ENCODE measurements at regions not wholly inside any gene's neighbourhood (a gene's known extent, or its start where the extent isn't known, plus 50 kb on each side); places are given as distances from the start of the nearest gene placed in this dataset.

- Mint-ChIP-seq H3K27ac (no peak overlapping the region), H3K4me3 (no peak overlapping the region), H3K9me3 (peaks cover 0 to 22% (median 5%) of the 10 kb centered on the region in 11 donors), H3K36me3 (no peaks in the 10 kb centered on the region), H3K27me3 (no peaks in the 10 kb centered on the region), H3K4me1 (no peaks in the 10 kb centered on the region)
- ChIA-PET CTCF (no interaction called here), POLR2A (no interaction called here)
- intact Hi-C loops (cut with micrococcal nuclease) = no loop called here
- Histone ChIP-seq H3K4me3 (ENCODE audit: low read length) (no peak overlapping the region), H3K4me1 (ENCODE audit: control insufficient read depth in 2 of 2, insufficient read depth in 2 of 2, low read length in 2 of 2) (no peaks in the 10 kb centered on the region), H3K36me3 (ENCODE audit: control insufficient read depth in 2 of 3, insufficient read depth in 3 of 3, low read length in 3 of 3) (no peaks in the 10 kb centered on the region), H3K9me3 (ENCODE audit: control insufficient read depth in 2 of 3, low read length in 3 of 3) (no peaks in the 10 kb centered on the region), H3K27ac (ENCODE audit: low read depth, low read length) (no peak overlapping the region), H3K27me3 (ENCODE audit: control insufficient read depth in 2 of 2, insufficient read depth in 2 of 2, low read length in 2 of 2) (no peaks in the 10 kb centered on the region)
- ATAC-seq = no peak
- DNase-seq = no peak
These were observed 483.7 kb downstream of the ELAVL2 start for GRCh38 chr9:23342291-23342690.

GRCh38 chr9:23343226-23343625 is 482.8 kb downstream of the ELAVL2 start:
- DNase-seq (no peak), ATAC-seq (no peak)
- Mint-ChIP-seq H3K4me3 (no peak overlapping the region), H3K27ac (no peak overlapping the region), H3K4me1 (no peaks in the 10 kb centered on the region), H3K36me3 (no peaks in the 10 kb centered on the region), H3K27me3 (no peaks in the 10 kb centered on the region), H3K9me3 (peaks cover 0 to 20% (median 5%) of the 10 kb centered on the region in 11 donors)
- intact Hi-C loops (cut with micrococcal nuclease) = no loop called here
- H3K36me3 ChIP-seq (ENCODE audit: control insufficient read depth in 2 of 3, insufficient read depth in 3 of 3, low read length in 3 of 3) = no peaks in the 10 kb centered on the region
- H3K27ac ChIP-seq (ENCODE audit: low read depth, low read length) = no peak overlapping the region
- no peak overlapping the region for H3K4me3 ChIP-seq (ENCODE audit: low read length)
- no peaks in the 10 kb centered on the region for H3K27me3 ChIP-seq (ENCODE audit: control insufficient read depth in 2 of 2, insufficient read depth in 2 of 2, low read length in 2 of 2)
- H3K9me3 ChIP-seq (ENCODE audit: control insufficient read depth in 2 of 3, low read length in 3 of 3) = no peaks in the 10 kb centered on the region
- CTCF ChIA-PET = interaction anchor here (0.7 kb wide), 1 partner anchor 67 kb away, joined by 3 read pairs; no protein-coding TSS in a partner anchor
- H3K4me1 ChIP-seq (ENCODE audit: control insufficient read depth in 2 of 2, insufficient read depth in 2 of 2, low read length in 2 of 2) = no peaks in the 10 kb centered on the region
- POLR2A ChIA-PET = no interaction called here

GRCh38 chr9:23361096-23361495 is 464.9 kb downstream of the ELAVL2 start:
- Histone ChIP-seq H3K27me3 (ENCODE audit: control insufficient read depth in 2 of 2, insufficient read depth in 2 of 2, low read length in 2 of 2) (no peaks in the 10 kb centered on the region), H3K9me3 (ENCODE audit: control insufficient read depth in 2 of 3, low read length in 3 of 3) (no peaks in the 10 kb centered on the region), H3K4me3 (ENCODE audit: low read length) (no peak overlapping the region), H3K4me1 (ENCODE audit: control insufficient read depth in 2 of 2, insufficient read depth in 2 of 2, low read length in 2 of 2) (no peaks in the 10 kb centered on the region), H3K36me3 (ENCODE audit: control insufficient read depth in 2 of 3, insufficient read depth in 3 of 3, low read length in 3 of 3) (no peaks in the 10 kb centered on the region), H3K27ac (ENCODE audit: low read depth, low read length) (no peak overlapping the region)
- Mint-ChIP-seq H3K4me1 (no peaks in the 10 kb centered on the region), H3K27me3 (no peaks in the 10 kb centered on the region), H3K9me3 (peaks cover 7 to 60% (median 16%) of the 10 kb centered on the region in 11 donors), H3K27ac (no peak overlapping the region), H3K36me3 (no peaks in the 10 kb centered on the region), H3K4me3 (no peak overlapping the region)
- ATAC-seq = no peak
- CTCF ChIA-PET = no interaction called here
- intact Hi-C loops (cut with micrococcal nuclease) = no loop called here
- POLR2A ChIA-PET = no interaction called here
- DNase-seq = no peak

GRCh38 chr9:23372703-23373102 is 453.3 kb downstream of the ELAVL2 start:
- intact Hi-C loops (cut with micrococcal nuclease) = no loop called here
- no peak overlapping the region for H3K4me3 Mint-ChIP-seq
- Histone ChIP-seq H3K27me3 (ENCODE audit: control insufficient read depth in 2 of 2, insufficient read depth in 2 of 2, low read length in 2 of 2) (no peaks in the 10 kb centered on the region), H3K27ac (ENCODE audit: low read depth, low read length) (no peak overlapping the region), H3K4me3 (ENCODE audit: low read length) (no peak overlapping the region), H3K4me1 (ENCODE audit: control insufficient read depth in 2 of 2, insufficient read depth in 2 of 2, low read length in 2 of 2) (no peaks in the 10 kb centered on the region), H3K36me3 (ENCODE audit: control insufficient read depth in 2 of 3, insufficient read depth in 3 of 3, low read length in 3 of 3) (no peaks in the 10 kb centered on the region), H3K9me3 (ENCODE audit: control insufficient read depth in 2 of 3, low read length in 3 of 3) (no peaks in the 10 kb centered on the region)
- ChIA-PET POLR2A (no interaction called here), CTCF (no interaction called here)
- no peaks in the 10 kb centered on the region for H3K4me1 Mint-ChIP-seq
- H3K9me3 Mint-ChIP-seq = peaks cover 0 to 23% (median 3%) of the 10 kb centered on the region in 11 donors
- no peak overlapping the region for H3K27ac Mint-ChIP-seq
- ATAC-seq (no peak), DNase-seq (no peak)
- no peaks in the 10 kb centered on the region for H3K36me3 Mint-ChIP-seq
- H3K27me3 Mint-ChIP-seq = no peaks in the 10 kb centered on the region

GRCh38 chr9:23375511-23375910 is 450.5 kb downstream of the ELAVL2 start:
- Histone ChIP-seq H3K9me3 (ENCODE audit: control insufficient read depth in 2 of 3, low read length in 3 of 3) (no peaks in the 10 kb centered on the region), H3K4me3 (ENCODE audit: low read length) (no peak overlapping the region), H3K36me3 (ENCODE audit: control insufficient read depth in 2 of 3, insufficient read depth in 3 of 3, low read length in 3 of 3) (no peaks in the 10 kb centered on the region), H3K4me1 (ENCODE audit: control insufficient read depth in 2 of 2, insufficient read depth in 2 of 2, low read length in 2 of 2) (no peaks in the 10 kb centered on the region), H3K27ac (ENCODE audit: low read depth, low read length) (no peak overlapping the region), H3K27me3 (ENCODE audit: control insufficient read depth in 2 of 2, insufficient read depth in 2 of 2, low read length in 2 of 2) (no peaks in the 10 kb centered on the region)
- Mint-ChIP-seq H3K4me1 (no peaks in the 10 kb centered on the region), H3K36me3 (no peaks in the 10 kb centered on the region), H3K27me3 (no peaks in the 10 kb centered on the region), H3K4me3 (no peak overlapping the region), H3K9me3 (peaks cover 0 to 20% (median 5%) of the 10 kb centered on the region in 11 donors), H3K27ac (no peak overlapping the region)
- DNase-seq (no peak), ATAC-seq (no peak)
- CTCF ChIA-PET = no interaction called here
- POLR2A ChIA-PET = no interaction called here
- intact Hi-C loops (cut with micrococcal nuclease) = no loop called here

GRCh38 chr9:23379842-23380241 is 446.2 kb downstream of the ELAVL2 start:
- intact Hi-C loops (cut with micrococcal nuclease) = no loop called here
- H3K27ac Mint-ChIP-seq = no peak overlapping the region
- Histone ChIP-seq H3K27me3 (ENCODE audit: control insufficient read depth in 2 of 2, insufficient read depth in 2 of 2, low read length in 2 of 2) (no peaks in the 10 kb centered on the region), H3K9me3 (ENCODE audit: control insufficient read depth in 2 of 3, low read length in 3 of 3) (no peaks in the 10 kb centered on the region), H3K36me3 (ENCODE audit: control insufficient read depth in 2 of 3, insufficient read depth in 3 of 3, low read length in 3 of 3) (no peaks in the 10 kb centered on the region), H3K27ac (ENCODE audit: low read depth, low read length) (no peak overlapping the region), H3K4me1 (ENCODE audit: control insufficient read depth in 2 of 2, insufficient read depth in 2 of 2, low read length in 2 of 2) (no peaks in the 10 kb centered on the region), H3K4me3 (ENCODE audit: low read length) (no peak overlapping the region)
- DNase-seq (no peak), ATAC-seq (no peak)
- H3K27me3 Mint-ChIP-seq = no peaks in the 10 kb centered on the region
- peaks cover 0 to 24% (median 9%) of the 10 kb centered on the region in 11 donors for H3K9me3 Mint-ChIP-seq
- CTCF ChIA-PET = no interaction called here
- no peaks in the 10 kb centered on the region for H3K4me1 Mint-ChIP-seq
- POLR2A ChIA-PET = no interaction called here
- H3K4me3 Mint-ChIP-seq = no peak overlapping the region
- peaks cover 0 to 3% (median 0%) of the 10 kb centered on the region in 5 donors for H3K36me3 Mint-ChIP-seq

- POLR2A ChIA-PET = no interaction called here
- no peaks in the 10 kb centered on the region for H3K27me3 Mint-ChIP-seq
These were observed 445.2 kb downstream of the ELAVL2 start for GRCh38 chr9:23380821-23381220.

More at GRCh38 chr9:23380821-23381220, 445.2 kb downstream of the ELAVL2 start:
- no peak overlapping the region for H3K27ac ChIP-seq (ENCODE audit: low read depth, low read length)
- Mint-ChIP-seq H3K4me1 (no peaks in the 10 kb centered on the region), H3K27ac (no peak overlapping the region), H3K9me3 (peaks cover 0 to 24% (median 9%) of the 10 kb centered on the region in 11 donors), H3K4me3 (no peak overlapping the region), H3K36me3 (peaks cover 0 to 3% (median 0%) of the 10 kb centered on the region in 5 donors)
- DNase-seq = no peak
- CTCF ChIA-PET = no interaction called here
- no peaks in the 10 kb centered on the region for H3K36me3 ChIP-seq (ENCODE audit: control insufficient read depth in 2 of 3, insufficient read depth in 3 of 3, low read length in 3 of 3)
- no peak for ATAC-seq
- H3K9me3 ChIP-seq (ENCODE audit: control insufficient read depth in 2 of 3, low read length in 3 of 3) = no peaks in the 10 kb centered on the region
- no peak overlapping the region for H3K4me3 ChIP-seq (ENCODE audit: low read length)
- intact Hi-C loops (cut with micrococcal nuclease) = no loop called here
- H3K27me3 ChIP-seq (ENCODE audit: control insufficient read depth in 2 of 2, insufficient read depth in 2 of 2, low read length in 2 of 2) = no peaks in the 10 kb centered on the region
- H3K4me1 ChIP-seq (ENCODE audit: control insufficient read depth in 2 of 2, insufficient read depth in 2 of 2, low read length in 2 of 2) = no peaks in the 10 kb centered on the region

Data from naive thymus-derived CD4-positive, alpha-beta T cell (primary cell).